ENCODE measurements at regions not wholly inside any gene's neighbourhood (a gene's known extent, or its start where the extent isn't known, plus 50 kb on each side); places are given as distances from the start of the nearest gene placed in this dataset.

DNA sequence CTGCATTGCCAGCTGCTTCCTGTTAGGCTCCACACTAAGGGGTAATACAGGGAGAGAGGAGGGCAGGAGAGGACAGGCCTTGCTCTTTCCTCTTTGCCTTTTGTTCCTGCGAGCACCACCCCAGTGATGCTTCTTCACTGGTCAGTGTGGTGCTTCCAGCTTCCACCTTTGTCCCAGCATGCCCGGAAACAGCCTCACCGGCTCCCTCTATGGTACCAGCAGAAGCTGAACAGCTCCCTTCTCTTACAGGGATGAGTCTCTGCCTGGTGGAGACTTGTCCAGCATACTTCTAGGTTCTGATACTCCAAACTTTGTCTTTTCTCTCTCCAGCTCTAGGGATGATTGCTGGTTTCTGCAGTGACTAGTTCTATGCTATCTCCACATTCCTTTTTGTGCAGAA, 413.3 kb downstream of the TSN start:
- DNase-seq: no peak
- H3K27me3 ChIP-seq: peaks cover 0 to 2% of the 10 kb centered on the region in 2 donors

DNA sequence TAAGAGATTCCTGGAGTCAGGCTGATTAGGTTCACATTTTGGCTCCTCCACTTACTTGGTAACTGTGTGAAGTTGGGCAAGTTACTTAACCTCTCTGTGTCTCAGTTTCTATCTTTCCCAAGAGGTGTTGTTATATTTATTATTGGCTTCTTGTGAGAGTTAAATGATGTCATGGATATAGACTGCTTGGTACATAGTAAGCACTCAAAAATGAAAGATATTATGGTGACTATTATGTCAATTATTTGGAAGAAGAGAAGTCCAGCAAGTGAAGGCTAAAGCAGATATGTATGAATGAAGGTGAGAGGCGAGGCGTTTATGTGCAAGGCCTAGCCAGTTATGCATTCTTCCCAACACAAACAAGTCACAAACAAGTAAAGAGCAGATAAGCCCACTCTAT, 417.4 kb downstream of the TSN start:
- TF ChIP-seq, protein P1, sequence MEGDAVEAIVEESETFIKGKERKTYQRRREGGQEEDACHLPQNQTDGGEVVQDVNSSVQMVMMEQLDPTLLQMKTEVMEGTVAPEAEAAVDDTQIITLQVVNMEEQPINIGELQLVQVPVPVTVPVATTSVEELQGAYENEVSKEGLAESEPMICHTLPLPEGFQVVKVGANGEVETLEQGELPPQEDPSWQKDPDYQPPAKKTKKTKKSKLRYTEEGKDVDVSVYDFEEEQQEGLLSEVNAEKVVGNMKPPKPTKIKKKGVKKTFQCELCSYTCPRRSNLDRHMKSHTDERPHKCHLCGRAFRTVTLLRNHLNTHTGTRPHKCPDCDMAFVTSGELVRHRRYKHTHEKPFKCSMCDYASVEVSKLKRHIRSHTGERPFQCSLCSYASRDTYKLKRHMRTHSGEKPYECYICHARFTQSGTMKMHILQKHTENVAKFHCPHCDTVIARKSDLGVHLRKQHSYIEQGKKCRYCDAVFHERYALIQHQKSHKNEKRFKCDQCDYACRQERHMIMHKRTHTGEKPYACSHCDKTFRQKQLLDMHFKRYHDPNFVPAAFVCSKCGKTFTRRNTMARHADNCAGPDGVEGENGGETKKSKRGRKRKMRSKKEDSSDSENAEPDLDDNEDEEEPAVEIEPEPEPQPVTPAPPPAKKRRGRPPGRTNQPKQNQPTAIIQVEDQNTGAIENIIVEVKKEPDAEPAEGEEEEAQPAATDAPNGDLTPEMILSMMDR (IDR thresholded peaks at IDR 0.05): no peak
- H3K27me3 ChIP-seq: peaks cover 0 to under 1% of the 10 kb centered on the region in 2 donors
- H3K27ac ChIP-seq: no peak overlapping the region
- no peak overlapping the region for H3K4me3 ChIP-seq
- intact Hi-C loops (cut with DNase I; ENCODE audit: low total_unique reads): no loop called here
- no peaks in the 10 kb centered on the region for H3K36me3 ChIP-seq
- no peak for DNase-seq
- H3K4me1 ChIP-seq: no peaks in the 10 kb centered on the region
- no peaks in the 10 kb centered on the region for H3K9me3 ChIP-seq

More for the DNA sequence above, 413.3 kb downstream of the TSN start:
- Histone ChIP-seq H3K4me3 (no peak overlapping the region), H3K9me3 (no peaks in the 10 kb centered on the region), H3K27ac (no peak overlapping the region), H3K36me3 (no peaks in the 10 kb centered on the region), H3K4me1 (no peaks in the 10 kb centered on the region)
- intact Hi-C loops (cut with DNase I; ENCODE audit: low total_unique reads): no loop called here
- TF ChIP-seq, protein P1 (IDR thresholded peaks at IDR 0.05): no peak

DNA sequence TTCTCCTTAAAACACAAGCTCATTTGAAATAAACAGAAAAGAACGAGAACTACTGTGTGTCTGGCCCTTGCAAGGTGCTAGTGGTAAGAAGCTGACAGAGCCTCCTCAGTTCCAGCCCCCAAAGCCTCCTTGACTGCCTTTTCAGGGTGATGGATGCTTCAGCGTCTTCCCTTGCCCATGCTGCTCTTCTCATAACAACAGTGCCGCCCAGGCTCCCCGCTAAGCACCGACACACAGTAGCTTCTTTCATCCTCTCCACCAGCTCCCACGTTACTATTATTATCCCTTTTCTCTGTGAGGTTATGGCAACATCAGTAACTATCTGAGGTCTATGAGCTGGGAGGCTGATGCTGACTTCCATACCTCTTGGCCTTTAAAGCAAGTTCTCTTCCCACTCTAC, 418.6 kb downstream of the TSN start:
- Histone ChIP-seq H3K4me1 (no peaks in the 10 kb centered on the region), H3K4me3 (no peak overlapping the region), H3K36me3 (no peaks in the 10 kb centered on the region), H3K9me3 (no peaks in the 10 kb centered on the region), H3K27me3 (no peaks in the 10 kb centered on the region), H3K27ac (no peak overlapping the region)
- TF ChIP-seq, protein P1 (IDR thresholded peaks at IDR 0.05): no peak
- intact Hi-C loops (cut with DNase I; ENCODE audit: low total_unique reads): no loop called here
- no peak for DNase-seq

DNA sequence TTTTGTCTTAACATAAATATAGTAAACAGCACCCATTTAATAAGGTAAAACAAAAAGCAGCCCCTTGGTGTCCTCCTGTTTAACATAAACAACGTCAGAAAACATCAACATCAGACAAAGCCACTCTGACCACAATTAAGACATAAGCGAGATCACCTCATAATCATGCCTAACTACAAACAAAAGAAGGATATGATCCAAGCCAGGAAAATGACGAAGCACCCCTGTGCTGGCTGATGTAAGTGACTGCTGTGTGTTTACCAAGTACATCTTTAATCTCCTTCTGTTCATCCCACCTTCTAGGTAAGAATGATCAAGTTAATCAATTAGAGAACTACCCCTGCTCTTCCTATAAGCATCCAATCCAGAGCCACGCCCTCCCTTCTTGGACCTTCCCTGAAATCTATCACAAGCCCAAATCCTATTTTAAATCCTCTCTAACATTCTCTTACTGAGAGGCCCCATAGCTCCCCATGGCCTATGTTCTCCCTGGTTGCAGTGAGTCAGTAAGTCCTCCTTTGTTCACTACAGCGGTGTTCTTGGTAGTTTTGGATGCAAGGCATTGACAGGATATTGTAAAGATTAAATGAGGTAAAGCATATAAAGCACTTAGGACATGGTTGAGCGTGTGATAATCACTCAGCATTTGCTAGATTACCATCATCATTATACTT, 424.2 kb downstream of the TSN start:
- Histone ChIP-seq H3K36me3 (no peaks in the 10 kb centered on the region), H3K4me1 (no peaks in the 10 kb centered on the region), H3K27ac (no peak overlapping the region), H3K9me3 (no peaks in the 10 kb centered on the region), H3K27me3 (no peaks in the 10 kb centered on the region), H3K4me3 (no peak overlapping the region)
- intact Hi-C loops (cut with DNase I; ENCODE audit: low total_unique reads): no loop called here
- TF ChIP-seq, protein P1 (IDR thresholded peaks at IDR 0.05): no peak
- DNase-seq: no peak

- Histone ChIP-seq H3K4me1 (no peaks in the 10 kb centered on the region), H3K9me3 (no peaks in the 10 kb centered on the region), H3K36me3 (no peaks in the 10 kb centered on the region), H3K27me3 (no peaks in the 10 kb centered on the region), H3K27ac (no peak overlapping the region), H3K4me3 (no peak overlapping the region)
- intact Hi-C loops (cut with DNase I; ENCODE audit: low total_unique reads): no loop called here
- TF ChIP-seq, protein P1 (IDR thresholded peaks at IDR 0.05): no peak
- DNase-seq: no peak
These were observed 425.5 kb downstream of the TSN start for GRCh38 chr2:122180972-122181371.
